ENCODE measurements at regions not wholly inside any gene's neighbourhood (a gene's known extent, or its start where the extent isn't known, plus 50 kb on each side); places are given as distances from the start of the nearest gene placed in this dataset.

DNA sequence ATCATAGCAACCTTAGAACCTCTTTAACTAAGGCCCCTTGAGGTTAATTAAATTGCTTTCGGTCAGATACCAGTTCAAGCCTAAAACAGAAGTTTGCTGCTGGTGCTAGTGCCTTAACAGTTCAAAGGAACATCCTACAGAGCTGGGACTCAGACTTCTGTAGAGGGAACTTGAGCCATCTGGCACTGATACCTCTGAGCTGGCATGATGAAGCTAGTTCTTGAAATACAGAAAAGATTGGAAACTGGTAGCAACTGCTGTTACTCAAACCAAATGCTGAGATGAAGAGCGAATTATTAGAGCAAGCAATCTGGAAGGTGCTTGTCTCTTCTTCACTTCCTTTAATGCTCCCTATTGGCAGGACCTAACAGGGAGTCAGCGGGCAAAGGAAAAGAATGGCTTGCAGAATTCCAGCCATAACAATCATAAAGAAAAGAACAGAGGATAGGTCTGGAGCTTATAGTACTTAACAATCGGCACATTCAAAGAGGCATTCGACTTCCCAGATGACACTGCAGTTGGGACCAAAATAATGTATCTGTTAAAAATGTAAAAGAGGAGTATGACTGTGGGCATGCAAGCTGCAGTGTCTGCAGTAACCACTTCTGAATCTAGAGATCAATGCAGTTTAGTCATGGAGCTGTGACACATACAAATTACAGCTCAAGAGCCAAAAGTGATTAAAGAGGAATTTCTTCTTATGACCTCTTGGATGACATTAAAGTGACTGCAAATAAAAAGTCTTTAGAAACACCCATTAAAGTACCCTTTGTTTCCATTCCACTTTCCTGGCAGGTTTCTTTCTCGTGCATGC is 298.9 kb downstream of the PDGFC start (continued):
- TF ChIP-seq SIN3A (IDR thresholded peaks at IDR 0.05; ENCODE audit: low read depth): no peak
- TF ChIP-seq RAD21 (IDR thresholded peaks at IDR 0.05; ENCODE audit: low read depth): no peak
- no peak for TF ChIP-seq ZFX (IDR thresholded peaks at IDR 0.05)
- TF ChIP-seq, protein P1, sequence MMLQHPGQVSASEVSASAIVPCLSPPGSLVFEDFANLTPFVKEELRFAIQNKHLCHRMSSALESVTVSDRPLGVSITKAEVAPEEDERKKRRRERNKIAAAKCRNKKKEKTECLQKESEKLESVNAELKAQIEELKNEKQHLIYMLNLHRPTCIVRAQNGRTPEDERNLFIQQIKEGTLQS (IDR thresholded peaks at IDR 0.05): no peak

DNA sequence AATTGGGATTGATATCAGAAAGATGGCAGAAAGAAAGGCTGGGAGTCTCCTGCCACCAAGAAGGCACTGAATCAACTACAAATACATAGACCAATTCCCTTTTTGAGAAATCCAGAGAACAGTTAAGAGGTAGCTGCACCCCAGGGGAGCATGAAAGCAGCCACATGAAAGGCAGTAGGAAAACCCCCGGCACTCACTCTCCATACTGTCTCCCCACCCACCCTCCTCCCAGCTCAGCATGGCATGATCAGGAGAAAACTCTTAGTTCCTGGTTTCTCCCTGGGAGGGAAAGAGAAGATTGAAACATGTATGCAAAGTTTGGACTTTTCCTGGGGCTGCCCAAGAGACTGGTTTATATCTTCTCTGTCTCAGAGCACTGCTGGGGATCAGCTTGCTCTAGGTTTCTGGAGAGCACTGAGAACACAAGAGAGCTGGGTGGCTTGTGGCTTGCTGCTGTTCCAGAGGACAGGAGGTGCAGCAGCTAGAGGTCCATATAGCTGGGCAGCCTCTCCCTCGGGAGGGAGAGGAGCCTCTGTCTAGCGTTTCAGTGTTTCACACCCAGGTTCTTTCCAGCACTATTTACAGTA is 305.7 kb downstream of the PDGFC start:
- Histone ChIP-seq H3K27ac (ENCODE audit: low read depth, low read length) (no peak overlapping the region), H4K20me1 (ENCODE audit: insufficient read depth) (no peaks in the 10 kb centered on the region), H3K27me3 (ENCODE audit: insufficient read depth, low read length) (no peaks in the 10 kb centered on the region), H3K9me2 (ENCODE audit: insufficient read depth) (no peaks in the 10 kb centered on the region), H3K9me3 (ENCODE audit: control insufficient read depth in 1 of 2, insufficient read depth in 1 of 2, low read depth in 1 of 2, low read length in 2 of 2) (no peaks in the 10 kb centered on the region), H3K36me3 (ENCODE audit: control insufficient read depth in 1 of 2, insufficient read depth in 2 of 2, low read length in 2 of 2) (no peaks in the 10 kb centered on the region), H2AFZ (ENCODE audit: low read depth, low read length, poor library complexity, severe bottlenecking) (no peak overlapping the region), H3K4me2 (ENCODE audit: low read length) (no peak overlapping the region), H3K4me3 (replicated peaks in 1 of 2; ENCODE audit: low read depth in 1 of 2, low read length in 2 of 2) (no peak overlapping the region), H3K9ac (ENCODE audit: low read length) (no peak overlapping the region), H3K79me2 (ENCODE audit: insufficient read depth, low read length) (no peaks in the 10 kb centered on the region), H3K4me1 (ENCODE audit: control insufficient read depth in 1 of 2, insufficient read depth in 2 of 2, low read length in 2 of 2) (no peaks in the 10 kb centered on the region)
- POLR2A ChIA-PET: no interaction called here
- RAD21 ChIA-PET (ENCODE audit: low non-redundant PET in 1 of 2, low total read pairs in 2 of 2, uncharacterized antibody in 2 of 2, unreplicated experiment in 2 of 2): no interaction called here
- ATAC-seq (no peak), DNase-seq (ENCODE audit: low read depth, low spot score) (no peak)
- intact Hi-C loops (cut with micrococcal nuclease): no loop called here
- BruUV-seq (replicated peaks): no TSS peak
- CTCF ChIA-PET: no interaction called here
- TF ChIP-seq SRF (IDR thresholded peaks at IDR 0.05; ENCODE audit: low read depth) (no peak), SP1 (IDR thresholded peaks at IDR 0.05; ENCODE audit: low read depth) (no peak), ELF1 (IDR thresholded peaks at IDR 0.05; ENCODE audit: borderline replicate concordance, low read depth) (no peak), ZFX (IDR thresholded peaks at IDR 0.05) (no peak), POLR2AphosphoS5 (IDR thresholded peaks at IDR 0.05; ENCODE audit: low read depth, low read length) (no peak), YY1 (IDR thresholded peaks at IDR 0.05; ENCODE audit: extremely low read depth, insufficient replicate concordance, low read depth, low read length) (no peak), JUND (IDR thresholded peaks at IDR 0.05) (no peak), POLR2A (IDR thresholded peaks at IDR 0.05; ENCODE audit: borderline replicate concordance, extremely low read depth, insufficient read depth, insufficient read length) (no peak), EZH2 (IDR thresholded peaks at IDR 0.05) (no peak)
- TF ChIP-seq, protein P2, sequence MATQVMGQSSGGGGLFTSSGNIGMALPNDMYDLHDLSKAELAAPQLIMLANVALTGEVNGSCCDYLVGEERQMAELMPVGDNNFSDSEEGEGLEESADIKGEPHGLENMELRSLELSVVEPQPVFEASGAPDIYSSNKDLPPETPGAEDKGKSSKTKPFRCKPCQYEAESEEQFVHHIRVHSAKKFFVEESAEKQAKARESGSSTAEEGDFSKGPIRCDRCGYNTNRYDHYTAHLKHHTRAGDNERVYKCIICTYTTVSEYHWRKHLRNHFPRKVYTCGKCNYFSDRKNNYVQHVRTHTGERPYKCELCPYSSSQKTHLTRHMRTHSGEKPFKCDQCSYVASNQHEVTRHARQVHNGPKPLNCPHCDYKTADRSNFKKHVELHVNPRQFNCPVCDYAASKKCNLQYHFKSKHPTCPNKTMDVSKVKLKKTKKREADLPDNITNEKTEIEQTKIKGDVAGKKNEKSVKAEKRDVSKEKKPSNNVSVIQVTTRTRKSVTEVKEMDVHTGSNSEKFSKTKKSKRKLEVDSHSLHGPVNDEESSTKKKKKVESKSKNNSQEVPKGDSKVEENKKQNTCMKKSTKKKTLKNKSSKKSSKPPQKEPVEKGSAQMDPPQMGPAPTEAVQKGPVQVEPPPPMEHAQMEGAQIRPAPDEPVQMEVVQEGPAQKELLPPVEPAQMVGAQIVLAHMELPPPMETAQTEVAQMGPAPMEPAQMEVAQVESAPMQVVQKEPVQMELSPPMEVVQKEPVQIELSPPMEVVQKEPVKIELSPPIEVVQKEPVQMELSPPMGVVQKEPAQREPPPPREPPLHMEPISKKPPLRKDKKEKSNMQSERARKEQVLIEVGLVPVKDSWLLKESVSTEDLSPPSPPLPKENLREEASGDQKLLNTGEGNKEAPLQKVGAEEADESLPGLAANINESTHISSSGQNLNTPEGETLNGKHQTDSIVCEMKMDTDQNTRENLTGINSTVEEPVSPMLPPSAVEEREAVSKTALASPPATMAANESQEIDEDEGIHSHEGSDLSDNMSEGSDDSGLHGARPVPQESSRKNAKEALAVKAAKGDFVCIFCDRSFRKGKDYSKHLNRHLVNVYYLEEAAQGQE (IDR thresholded peaks at IDR 0.05; ENCODE audit: low read depth): no peak
- TF ChIP-seq, protein P3, sequence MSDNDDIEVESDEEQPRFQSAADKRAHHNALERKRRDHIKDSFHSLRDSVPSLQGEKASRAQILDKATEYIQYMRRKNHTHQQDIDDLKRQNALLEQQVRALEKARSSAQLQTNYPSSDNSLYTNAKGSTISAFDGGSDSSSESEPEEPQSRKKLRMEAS (IDR thresholded peaks at IDR 0.05): no peak
- TF ChIP-seq, protein P4, sequence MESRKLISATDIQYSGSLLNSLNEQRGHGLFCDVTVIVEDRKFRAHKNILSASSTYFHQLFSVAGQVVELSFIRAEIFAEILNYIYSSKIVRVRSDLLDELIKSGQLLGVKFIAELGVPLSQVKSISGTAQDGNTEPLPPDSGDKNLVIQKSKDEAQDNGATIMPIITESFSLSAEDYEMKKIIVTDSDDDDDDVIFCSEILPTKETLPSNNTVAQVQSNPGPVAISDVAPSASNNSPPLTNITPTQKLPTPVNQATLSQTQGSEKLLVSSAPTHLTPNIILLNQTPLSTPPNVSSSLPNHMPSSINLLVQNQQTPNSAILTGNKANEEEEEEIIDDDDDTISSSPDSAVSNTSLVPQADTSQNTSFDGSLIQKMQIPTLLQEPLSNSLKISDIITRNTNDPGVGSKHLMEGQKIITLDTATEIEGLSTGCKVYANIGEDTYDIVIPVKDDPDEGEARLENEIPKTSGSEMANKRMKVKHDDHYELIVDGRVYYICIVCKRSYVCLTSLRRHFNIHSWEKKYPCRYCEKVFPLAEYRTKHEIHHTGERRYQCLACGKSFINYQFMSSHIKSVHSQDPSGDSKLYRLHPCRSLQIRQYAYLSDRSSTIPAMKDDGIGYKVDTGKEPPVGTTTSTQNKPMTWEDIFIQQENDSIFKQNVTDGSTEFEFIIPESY (IDR thresholded peaks at IDR 0.05; ENCODE audit: extremely low read depth, insufficient replicate concordance, low read length): no peak
- TF ChIP-seq, protein P1 (IDR thresholded peaks at IDR 0.05): no peak
- TF ChIP-seq, protein P5, sequence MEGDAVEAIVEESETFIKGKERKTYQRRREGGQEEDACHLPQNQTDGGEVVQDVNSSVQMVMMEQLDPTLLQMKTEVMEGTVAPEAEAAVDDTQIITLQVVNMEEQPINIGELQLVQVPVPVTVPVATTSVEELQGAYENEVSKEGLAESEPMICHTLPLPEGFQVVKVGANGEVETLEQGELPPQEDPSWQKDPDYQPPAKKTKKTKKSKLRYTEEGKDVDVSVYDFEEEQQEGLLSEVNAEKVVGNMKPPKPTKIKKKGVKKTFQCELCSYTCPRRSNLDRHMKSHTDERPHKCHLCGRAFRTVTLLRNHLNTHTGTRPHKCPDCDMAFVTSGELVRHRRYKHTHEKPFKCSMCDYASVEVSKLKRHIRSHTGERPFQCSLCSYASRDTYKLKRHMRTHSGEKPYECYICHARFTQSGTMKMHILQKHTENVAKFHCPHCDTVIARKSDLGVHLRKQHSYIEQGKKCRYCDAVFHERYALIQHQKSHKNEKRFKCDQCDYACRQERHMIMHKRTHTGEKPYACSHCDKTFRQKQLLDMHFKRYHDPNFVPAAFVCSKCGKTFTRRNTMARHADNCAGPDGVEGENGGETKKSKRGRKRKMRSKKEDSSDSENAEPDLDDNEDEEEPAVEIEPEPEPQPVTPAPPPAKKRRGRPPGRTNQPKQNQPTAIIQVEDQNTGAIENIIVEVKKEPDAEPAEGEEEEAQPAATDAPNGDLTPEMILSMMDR (IDR thresholded peaks at IDR 0.05 in 2 of 3, conservative IDR thresholded peaks at IDR 0.05 in 1 of 3; ENCODE audit: borderline replicate concordance in 1 of 3, insufficient read depth in 1 of 3, low read depth in 2 of 3, low read length in 2 of 3): no peak

All from HCT116 (cell line).